ENCODE measurements at regions not wholly inside any gene's neighbourhood (a gene's known extent, or its start where the extent isn't known, plus 50 kb on each side); places are given as distances from the start of the nearest gene placed in this dataset.

- no peak for TF ChIP-seq CTCF (conservative IDR thresholded peaks at IDR 0.05; ENCODE audit: low read length)
- TF ChIP-seq EZH2phosphoT487 (IDR thresholded peaks at IDR 0.05; ENCODE audit: borderline replicate concordance, low read depth, low read length): no peak
Observed at GRCh38 chr5:118518720-118519119, 469.6 kb downstream of the DTWD2 start.
